ENCODE measurements at regions not wholly inside any gene's neighbourhood (a gene's known extent, or its start where the extent isn't known, plus 50 kb on each side); places are given as distances from the start of the nearest gene placed in this dataset.

DNA sequence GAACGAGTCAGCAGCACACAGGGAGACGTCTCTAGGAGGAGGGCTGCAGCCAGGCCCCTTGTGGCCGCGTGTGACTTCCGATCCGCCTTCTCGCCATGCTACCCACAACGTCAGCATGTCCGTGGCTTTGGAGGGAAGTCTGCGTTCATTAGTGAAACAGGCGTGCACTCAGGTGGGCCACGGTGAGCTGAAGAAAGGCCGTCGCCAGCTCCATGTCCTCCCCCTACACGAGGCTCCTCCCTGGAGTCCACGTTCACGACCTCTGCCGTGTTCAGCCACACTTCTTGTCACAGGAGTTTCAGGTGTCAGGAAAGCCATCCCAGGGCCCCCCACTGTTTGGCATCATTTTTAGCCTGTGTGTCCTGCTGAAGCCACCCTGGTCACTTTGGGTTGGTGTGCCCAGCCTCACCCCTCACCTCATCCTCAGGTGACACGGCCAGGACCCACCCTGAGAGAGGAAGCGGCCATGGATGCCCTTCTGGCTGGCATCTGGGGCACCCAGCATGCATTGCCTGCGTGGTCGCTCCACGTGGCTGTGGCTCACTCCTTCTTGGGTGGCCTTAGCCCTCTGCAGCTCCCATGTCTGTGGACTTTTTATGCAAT lies 310.6 kb upstream of the SHH start:
- no peak for ATAC-seq (ENCODE audit: low read depth)
- H3K36me3 ChIP-seq (ENCODE audit: low read depth) = no peaks in the 10 kb centered on the region
- DNase-seq (ENCODE audit: low spot score) = no peak
- no peaks in the 10 kb centered on the region for H3K4me1 ChIP-seq (ENCODE audit: insufficient read depth, poor library complexity, severe bottlenecking)
- TF ChIP-seq, protein P1, sequence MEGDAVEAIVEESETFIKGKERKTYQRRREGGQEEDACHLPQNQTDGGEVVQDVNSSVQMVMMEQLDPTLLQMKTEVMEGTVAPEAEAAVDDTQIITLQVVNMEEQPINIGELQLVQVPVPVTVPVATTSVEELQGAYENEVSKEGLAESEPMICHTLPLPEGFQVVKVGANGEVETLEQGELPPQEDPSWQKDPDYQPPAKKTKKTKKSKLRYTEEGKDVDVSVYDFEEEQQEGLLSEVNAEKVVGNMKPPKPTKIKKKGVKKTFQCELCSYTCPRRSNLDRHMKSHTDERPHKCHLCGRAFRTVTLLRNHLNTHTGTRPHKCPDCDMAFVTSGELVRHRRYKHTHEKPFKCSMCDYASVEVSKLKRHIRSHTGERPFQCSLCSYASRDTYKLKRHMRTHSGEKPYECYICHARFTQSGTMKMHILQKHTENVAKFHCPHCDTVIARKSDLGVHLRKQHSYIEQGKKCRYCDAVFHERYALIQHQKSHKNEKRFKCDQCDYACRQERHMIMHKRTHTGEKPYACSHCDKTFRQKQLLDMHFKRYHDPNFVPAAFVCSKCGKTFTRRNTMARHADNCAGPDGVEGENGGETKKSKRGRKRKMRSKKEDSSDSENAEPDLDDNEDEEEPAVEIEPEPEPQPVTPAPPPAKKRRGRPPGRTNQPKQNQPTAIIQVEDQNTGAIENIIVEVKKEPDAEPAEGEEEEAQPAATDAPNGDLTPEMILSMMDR (IDR thresholded peaks at IDR 0.05; ENCODE audit: poor library complexity, severe bottlenecking) = no peak
- H3K27me3 ChIP-seq (ENCODE audit: insufficient read depth, poor library complexity, severe bottlenecking) = no peaks in the 10 kb centered on the region
- H3K4me3 ChIP-seq (ENCODE audit: severe bottlenecking) = no peak overlapping the region
- H3K27ac ChIP-seq (ENCODE audit: poor library complexity, severe bottlenecking) = no peak overlapping the region
- H3K9me3 ChIP-seq (ENCODE audit: severe bottlenecking) = no peaks in the 10 kb centered on the region

DNA sequence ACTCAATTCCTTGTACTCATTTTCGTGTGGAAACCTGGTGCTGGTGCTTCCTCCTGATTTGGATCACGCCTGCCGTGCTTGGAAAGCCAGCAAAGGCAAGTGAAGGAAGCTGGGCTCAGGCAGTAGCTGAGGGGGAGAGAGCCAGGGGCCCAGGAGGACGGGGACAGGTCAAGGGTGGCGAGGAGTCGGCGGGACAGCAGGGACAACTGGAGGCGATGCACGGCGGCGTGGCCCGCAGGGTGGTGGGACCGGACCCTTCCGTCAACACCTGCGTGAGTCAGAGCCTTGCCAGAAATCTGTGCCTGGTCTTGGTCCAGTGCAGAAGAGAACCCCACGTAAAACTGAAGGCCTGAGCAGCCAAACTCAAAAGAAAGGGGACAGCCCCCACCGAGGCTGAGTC lies 309.7 kb upstream of the SHH start:
- H3K4me3 ChIP-seq (ENCODE audit: severe bottlenecking) = no peak overlapping the region
- H3K36me3 ChIP-seq (ENCODE audit: low read depth) = no peaks in the 10 kb centered on the region
- no peaks in the 10 kb centered on the region for H3K27me3 ChIP-seq (ENCODE audit: insufficient read depth, poor library complexity, severe bottlenecking)
- ATAC-seq (ENCODE audit: low read depth) (no peak), DNase-seq (ENCODE audit: low spot score) (no peak)
- H3K27ac ChIP-seq (ENCODE audit: poor library complexity, severe bottlenecking) = no peak overlapping the region
- TF ChIP-seq, protein P1 (IDR thresholded peaks at IDR 0.05; ENCODE audit: poor library complexity, severe bottlenecking) = no peak
- H3K4me1 ChIP-seq (ENCODE audit: insufficient read depth, poor library complexity, severe bottlenecking) = no peaks in the 10 kb centered on the region
- H3K9me3 ChIP-seq (ENCODE audit: severe bottlenecking) = no peaks in the 10 kb centered on the region

DNA sequence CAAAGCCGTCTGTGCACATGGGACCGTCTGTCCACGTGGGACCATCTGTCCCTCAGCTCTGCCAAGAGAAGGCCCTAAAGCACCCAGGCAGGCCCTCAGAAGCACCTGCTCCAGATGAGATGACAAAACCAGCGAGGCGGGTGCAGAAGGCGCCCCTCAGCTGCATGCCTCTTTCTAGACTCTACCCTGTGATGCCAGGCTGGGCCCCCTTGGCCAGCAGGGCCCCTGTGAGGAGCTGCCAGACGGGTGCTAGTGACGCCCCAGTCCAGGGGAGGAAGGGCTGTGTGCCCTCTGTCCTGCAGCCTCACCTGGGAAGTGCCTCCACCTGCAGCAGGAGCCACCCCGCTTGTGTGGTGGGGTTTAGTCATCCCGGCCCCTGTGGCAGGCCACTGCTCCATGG lies 309.2 kb upstream of the SHH start:
- Histone ChIP-seq H3K9me3 (ENCODE audit: severe bottlenecking) (no peaks in the 10 kb centered on the region), H3K4me3 (ENCODE audit: severe bottlenecking) (no peak overlapping the region), H3K36me3 (ENCODE audit: low read depth) (no peaks in the 10 kb centered on the region), H3K27ac (ENCODE audit: poor library complexity, severe bottlenecking) (no peak overlapping the region), H3K27me3 (ENCODE audit: insufficient read depth, poor library complexity, severe bottlenecking) (no peaks in the 10 kb centered on the region), H3K4me1 (ENCODE audit: insufficient read depth, poor library complexity, severe bottlenecking) (no peaks in the 10 kb centered on the region)
- no peak for ATAC-seq (ENCODE audit: low read depth)
- DNase-seq (ENCODE audit: low spot score) = no peak
- TF ChIP-seq, protein P1 (IDR thresholded peaks at IDR 0.05; ENCODE audit: poor library complexity, severe bottlenecking) = no peak

DNA sequence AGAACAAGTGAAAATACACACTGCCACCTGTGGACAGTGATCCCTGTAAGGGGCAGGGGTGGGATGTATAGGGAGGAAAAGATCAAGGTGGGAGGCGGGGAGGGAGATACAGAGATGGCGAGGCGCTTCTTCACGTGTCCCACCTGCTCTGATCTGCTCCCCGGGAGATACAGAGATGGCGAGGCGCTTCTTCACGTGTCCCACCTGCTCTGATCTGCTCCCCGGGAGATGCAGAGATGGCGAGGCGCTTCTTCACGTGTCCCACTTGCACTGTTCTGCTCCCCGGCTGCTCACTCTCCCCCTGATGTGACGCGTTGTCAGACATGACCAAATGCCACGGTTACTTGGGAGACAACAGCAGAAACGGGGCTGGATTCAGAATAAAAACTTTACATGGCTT lies 308.3 kb upstream of the SHH start:
- no peaks in the 10 kb centered on the region for H3K4me1 ChIP-seq (ENCODE audit: insufficient read depth, poor library complexity, severe bottlenecking)
- DNase-seq (ENCODE audit: low spot score) = no peak
- TF ChIP-seq, protein P1 (IDR thresholded peaks at IDR 0.05; ENCODE audit: poor library complexity, severe bottlenecking) = no peak

DNA sequence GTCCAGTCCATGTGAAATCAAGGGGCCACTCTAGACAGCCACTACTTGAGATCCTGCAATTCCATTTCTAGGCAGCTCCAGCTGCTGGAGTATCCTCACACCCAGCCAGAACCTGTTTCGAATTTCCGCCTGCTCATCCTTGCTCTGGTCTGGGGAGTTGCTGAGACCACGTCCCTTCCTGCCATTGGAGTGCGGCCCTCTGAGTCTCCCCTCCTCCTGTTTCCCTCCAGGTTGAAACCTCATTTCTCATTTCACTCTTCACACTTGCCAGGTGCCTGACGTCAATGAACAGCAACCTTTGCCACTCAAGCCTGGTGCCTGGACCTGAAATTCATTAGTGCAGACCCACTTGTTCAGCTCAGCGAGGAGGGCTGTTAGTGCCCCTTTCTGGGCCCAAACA lies 307.5 kb upstream of the SHH start:
- no peaks in the 10 kb centered on the region for H3K4me1 ChIP-seq (ENCODE audit: insufficient read depth, poor library complexity, severe bottlenecking)
- ATAC-seq (ENCODE audit: low read depth) (no peak), DNase-seq (ENCODE audit: low spot score) (no peak)
- no peak overlapping the region for H3K4me3 ChIP-seq (ENCODE audit: severe bottlenecking)
- no peaks in the 10 kb centered on the region for H3K9me3 ChIP-seq (ENCODE audit: severe bottlenecking)
- H3K27ac ChIP-seq (ENCODE audit: poor library complexity, severe bottlenecking) = no peak overlapping the region
- no peaks in the 10 kb centered on the region for H3K36me3 ChIP-seq (ENCODE audit: low read depth)
- TF ChIP-seq, protein P1 (IDR thresholded peaks at IDR 0.05; ENCODE audit: poor library complexity, severe bottlenecking) = no peak
- H3K27me3 ChIP-seq (ENCODE audit: insufficient read depth, poor library complexity, severe bottlenecking) = no peaks in the 10 kb centered on the region

More for the DNA sequence above, 308.3 kb upstream of the SHH start:
- no peaks in the 10 kb centered on the region for H3K9me3 ChIP-seq (ENCODE audit: severe bottlenecking)
- no peaks in the 10 kb centered on the region for H3K36me3 ChIP-seq (ENCODE audit: low read depth)
- H3K4me3 ChIP-seq (ENCODE audit: severe bottlenecking) = no peak overlapping the region
- H3K27me3 ChIP-seq (ENCODE audit: insufficient read depth, poor library complexity, severe bottlenecking) = no peaks in the 10 kb centered on the region
- no peak overlapping the region for H3K27ac ChIP-seq (ENCODE audit: poor library complexity, severe bottlenecking)
- ATAC-seq (ENCODE audit: low read depth) = no peak

All from RWPE2 (cell line).